GM12873 (cell line): ENCODE measurements at regions not wholly inside any gene's neighbourhood (a gene's known extent, or its start where the extent isn't known, plus 50 kb on each side); places are given as distances from the start of the nearest gene placed in this dataset.

Experiments used
- TF ChIP-seq, protein P1 (sequence below): IDR thresholded peaks from 2 replicates; pipeline ENCODE4 v1.5.1; 2012; ENCODE audit warnings: low read depth, mild to moderate bottlenecking, moderate library complexity, low read length, control low read depth; ENCODE audit not compliant: insufficient read depth; ENCODE audit errors: missing control alignments

DNA sequence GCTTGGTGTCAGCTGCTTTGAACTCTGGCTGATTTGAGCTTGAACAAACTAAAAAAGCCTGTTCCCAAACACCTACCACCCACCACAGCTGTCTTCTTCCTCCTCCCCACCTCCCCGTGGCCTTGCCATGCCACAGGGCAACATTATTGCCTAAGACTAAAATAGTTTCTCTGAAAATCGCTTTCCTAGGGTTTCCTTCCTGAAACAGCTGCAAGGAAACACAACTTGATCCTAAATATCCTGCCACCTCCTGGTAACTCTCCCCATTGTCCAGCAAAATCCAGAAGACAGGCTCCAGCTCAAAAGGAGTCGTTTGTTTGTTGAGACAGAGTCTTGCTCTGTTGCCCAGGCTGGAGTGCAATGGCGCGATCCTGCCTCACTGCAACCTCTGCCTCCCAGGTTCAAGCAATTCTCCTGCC lies 193.9 kb upstream of the TPM1 start:
- TF ChIP-seq, protein P1, sequence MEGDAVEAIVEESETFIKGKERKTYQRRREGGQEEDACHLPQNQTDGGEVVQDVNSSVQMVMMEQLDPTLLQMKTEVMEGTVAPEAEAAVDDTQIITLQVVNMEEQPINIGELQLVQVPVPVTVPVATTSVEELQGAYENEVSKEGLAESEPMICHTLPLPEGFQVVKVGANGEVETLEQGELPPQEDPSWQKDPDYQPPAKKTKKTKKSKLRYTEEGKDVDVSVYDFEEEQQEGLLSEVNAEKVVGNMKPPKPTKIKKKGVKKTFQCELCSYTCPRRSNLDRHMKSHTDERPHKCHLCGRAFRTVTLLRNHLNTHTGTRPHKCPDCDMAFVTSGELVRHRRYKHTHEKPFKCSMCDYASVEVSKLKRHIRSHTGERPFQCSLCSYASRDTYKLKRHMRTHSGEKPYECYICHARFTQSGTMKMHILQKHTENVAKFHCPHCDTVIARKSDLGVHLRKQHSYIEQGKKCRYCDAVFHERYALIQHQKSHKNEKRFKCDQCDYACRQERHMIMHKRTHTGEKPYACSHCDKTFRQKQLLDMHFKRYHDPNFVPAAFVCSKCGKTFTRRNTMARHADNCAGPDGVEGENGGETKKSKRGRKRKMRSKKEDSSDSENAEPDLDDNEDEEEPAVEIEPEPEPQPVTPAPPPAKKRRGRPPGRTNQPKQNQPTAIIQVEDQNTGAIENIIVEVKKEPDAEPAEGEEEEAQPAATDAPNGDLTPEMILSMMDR = no peak

GRCh38 chr15:62849316-62850106 lies 193.0 kb upstream of the TPM1 start:
- TF ChIP-seq, protein P1 = no peak

DNA sequence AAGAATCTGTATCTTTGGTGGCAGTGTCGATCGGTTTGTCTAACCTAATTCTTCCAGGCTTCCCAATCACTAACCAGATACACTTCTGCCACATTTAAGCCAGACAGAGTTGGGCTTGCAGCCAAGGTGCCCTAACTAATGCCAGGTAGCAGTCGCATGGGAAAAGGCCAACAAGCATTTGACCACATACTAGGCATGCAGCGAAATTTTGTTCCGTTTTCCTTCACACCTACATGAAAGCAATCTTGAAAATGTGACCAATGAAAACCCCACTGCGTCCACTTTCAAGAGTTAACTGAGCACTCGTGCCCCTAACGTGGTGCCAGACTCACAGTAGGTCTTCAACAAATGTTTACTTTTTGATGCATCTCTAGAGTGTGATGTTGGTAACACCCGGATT lies 192.2 kb upstream of the TPM1 start:
- TF ChIP-seq, protein P1 = no peak

- TF ChIP-seq, protein P1 = no peak
Measured at GRCh38 chr15:62850791-62851291, 191.7 kb upstream of the TPM1 start.

DNA sequence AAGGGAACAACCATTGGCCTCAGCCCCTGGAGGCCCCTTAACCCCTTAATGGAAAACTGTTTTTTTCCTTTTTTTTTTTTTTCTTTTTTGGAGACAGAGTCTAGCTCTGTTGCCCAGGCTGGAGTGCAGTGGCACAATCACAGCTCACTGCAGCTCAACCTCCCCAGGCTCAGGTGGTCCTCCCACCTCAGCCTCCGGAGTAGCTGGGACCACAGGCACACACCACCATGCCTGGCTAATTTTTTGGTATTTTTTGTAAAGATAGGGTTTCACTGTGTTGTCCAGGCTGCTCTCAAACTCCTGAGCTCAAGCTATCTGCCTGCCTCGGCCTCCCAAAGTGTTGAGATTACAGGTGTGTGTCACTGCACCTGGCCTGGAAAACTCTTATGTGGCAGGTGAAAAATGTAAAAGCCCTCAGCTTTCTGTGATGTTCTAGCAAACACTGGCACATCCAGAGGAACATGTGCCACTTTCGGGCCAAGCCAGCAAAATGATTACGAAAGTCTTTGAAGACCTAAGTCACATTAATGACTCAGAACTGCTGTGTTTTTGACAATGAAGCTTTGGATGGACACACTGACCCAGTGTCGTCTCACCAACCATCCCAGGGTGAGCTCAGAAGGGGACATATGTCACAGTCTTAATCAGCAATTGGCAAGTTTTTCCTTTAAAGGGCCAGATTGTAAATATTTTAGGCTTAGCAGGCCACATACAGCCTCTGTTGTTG lies 189.3 kb upstream of the TPM1 start:
- TF ChIP-seq, protein P1 = no peak

DNA sequence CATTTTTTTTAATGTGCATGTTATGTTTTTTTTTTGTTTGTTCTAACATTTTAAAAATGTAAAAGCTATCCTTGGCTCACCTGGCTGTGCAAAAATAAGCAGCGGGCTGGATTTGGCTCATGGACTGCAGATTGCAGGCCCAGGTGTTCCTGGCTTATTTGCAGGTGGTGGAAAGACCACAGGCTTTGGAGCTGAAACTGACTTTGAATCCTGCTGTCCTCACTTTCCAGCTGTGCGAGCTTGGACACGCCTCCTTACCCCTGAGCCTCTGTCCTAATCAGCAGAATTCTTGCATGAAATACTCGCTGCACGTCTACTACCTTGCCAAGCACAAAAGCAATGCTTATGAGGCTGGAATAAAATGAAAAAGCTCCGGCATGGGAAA lies 188.7 kb upstream of the TPM1 start:
- TF ChIP-seq, protein P1 = no peak

DNA sequence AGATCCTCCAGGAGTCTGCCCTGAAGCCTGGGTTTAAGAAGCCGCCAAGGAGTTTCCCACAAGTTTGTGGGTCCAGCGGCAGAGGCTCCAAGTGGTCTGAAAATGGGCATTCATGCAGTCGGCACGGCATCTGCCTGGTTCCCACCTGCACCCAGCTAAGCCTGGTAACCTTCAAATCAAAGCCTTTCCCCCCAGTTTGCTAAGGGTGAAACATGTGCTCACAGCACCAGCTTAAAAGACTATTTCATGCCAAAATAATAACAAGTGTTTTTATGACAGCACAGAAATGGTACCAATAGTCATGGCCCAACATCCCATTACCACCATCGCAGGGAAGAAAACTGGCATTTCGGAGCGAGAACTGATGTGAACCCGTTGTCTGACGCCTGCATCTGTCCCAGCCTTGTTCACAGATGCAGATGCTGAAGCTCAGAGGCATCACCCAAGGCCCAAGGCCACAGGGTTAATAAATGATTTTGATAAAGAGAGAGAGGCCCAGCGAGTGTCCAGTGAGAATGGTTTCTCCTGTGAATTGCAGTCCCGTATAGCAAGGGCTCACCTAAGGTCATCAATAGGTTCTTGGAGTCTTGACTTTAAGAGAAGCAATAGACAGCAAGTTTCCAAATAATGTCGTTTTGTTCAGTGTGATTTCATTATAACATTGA lies 188.0 kb upstream of the TPM1 start:
- TF ChIP-seq, protein P1 = no peak
